ENCODE measurements at regions not wholly inside any gene's neighbourhood (a gene's known extent, or its start where the extent isn't known, plus 50 kb on each side); places are given as distances from the start of the nearest gene placed in this dataset.
"Not testable (repeated sequence)": the region's sequence is repeated elsewhere in the genome, so short reads cannot be mapped to it uniquely, and the experiment has no call there.

DNA sequence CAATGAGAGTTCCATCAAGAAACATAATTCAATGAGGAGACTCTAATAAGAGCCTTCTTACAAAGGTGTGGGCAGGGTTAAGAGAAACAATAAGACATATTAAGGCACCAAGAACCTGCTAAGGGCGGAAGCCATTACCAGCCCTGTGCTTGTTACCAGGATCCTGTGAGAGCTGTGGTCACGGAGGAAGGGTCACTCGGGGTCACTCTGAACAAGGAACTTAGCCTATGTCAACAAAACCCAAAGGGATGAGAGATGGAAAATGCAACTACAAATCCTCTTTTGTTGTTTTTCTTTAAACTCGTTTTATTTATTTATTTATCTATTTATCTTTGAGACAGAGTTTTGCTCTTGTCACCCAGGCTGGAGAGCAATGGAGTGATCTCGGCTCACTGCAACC lies 460.4 kb upstream of the CCDC196 start:
- DNase-seq, result no peak

DNA sequence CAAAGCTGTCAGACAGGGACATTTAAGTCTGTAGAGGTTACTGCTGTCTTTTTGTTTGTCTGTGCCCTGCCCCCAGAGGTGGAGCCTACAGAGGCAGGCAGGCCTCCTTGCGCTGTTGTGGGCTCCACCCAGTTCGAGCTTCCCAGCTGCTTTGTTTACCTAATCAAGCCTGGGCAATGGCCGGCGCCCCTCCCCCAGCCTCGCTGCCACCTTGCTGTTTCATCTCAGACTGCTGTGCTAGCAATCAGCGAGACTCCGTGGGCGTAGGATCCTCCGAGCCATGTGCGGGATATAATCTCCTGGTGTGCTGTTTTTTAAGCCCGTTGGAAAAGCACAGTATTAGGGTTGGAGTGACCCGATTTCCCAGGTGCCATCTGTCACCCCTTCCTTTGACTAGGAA lies 454.2 kb upstream of the CCDC196 start:
- DNase-seq, result not testable (repeated sequence)

DNA sequence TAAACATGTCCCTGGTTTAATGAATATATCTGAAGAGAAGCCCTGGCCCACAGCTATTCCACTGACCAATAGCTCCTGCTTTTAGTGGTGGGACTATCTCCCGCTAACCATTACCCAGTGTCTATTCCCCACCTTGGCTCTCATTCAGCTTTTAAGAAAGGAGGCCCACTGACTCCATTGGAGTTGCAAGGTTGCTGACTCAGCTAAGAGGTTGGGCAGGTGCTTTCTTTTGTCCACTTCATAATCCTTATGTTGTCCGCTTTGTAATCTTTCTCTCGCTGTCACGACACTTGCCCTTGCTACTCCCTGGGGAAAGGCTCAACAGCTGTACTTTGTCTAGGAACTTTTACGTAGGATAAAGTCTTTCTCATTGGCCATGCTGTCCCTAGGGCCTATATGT lies 453.4 kb upstream of the CCDC196 start:
- no peak for DNase-seq

DNA sequence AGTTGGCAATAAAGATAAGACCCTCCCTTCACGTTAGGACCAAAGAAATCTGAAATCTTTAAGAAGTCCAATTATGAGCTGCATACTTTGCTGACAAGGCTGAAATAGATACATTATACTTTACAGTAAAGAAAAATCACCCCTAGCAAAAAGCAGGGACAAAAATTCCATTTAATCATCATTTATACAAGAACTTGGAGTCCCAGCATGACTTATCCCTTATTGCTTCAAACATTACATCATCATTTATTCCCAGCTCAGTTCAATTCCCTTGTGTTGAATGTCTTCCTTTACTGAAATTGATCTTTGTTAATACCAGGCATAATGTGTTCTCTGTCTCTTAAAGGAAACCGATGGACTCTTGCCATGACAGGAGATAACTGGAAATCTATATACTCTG lies 449.6 kb upstream of the CCDC196 start:
- no peak for DNase-seq

DNA sequence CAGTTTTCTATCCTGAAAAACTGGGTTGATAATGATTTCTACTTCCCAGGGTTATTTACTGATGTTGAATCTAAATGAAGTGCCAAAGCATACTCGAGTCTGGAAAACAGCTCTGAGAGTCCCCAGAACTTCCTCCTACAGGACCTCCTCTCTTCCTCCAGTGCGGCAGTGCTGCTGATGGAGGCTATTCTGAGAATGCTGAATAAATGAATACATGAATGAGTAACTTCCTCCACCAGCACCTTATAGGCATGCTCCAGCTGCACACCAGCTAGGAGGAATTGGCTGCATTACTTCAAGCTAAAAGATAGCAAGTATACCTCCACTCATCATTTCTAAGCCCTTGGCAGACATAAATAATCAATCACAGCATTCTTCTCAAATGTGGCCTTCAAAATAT lies 448.8 kb upstream of the CCDC196 start:
- no peak for DNase-seq

DNA sequence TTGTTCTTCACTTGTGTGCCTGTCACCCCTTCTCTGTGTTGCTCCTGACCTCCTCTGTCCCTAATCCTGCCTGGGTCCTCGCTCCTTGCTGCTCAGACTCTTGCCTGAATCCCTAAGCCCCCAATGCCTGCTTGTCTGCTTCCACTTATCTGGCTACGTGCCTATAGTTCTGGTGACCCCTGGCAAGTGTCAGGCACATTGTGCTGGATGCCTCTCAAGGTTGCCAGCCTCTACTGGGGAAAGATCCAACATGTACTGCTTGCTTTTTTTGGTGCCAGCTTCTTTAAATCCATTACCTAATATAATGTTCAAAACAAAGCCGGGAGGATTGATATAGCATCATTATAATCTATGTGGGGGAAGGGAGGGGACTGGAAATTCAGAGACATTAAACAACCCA lies 448.0 kb upstream of the CCDC196 start:
- no peak for DNase-seq

DNA sequence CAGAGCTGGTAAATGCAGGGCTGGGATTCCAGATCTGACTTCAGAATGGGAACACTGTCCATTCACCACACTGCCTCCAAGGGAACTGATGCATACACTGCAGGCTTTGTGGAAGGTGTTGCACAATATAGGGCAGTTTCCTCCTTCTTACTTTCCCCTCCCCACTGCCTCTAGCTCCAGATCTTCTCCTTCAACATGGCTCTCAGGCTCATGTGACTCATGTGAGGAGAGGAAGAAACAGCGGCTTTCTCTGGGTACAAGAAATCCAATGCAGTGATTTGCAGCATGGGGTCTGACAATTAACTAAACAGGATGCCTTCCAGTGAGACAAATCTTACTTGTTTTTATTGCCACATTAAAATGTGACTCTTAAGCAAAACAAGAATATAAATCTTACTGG lies 447.6 kb upstream of the CCDC196 start:
- no peak for DNase-seq

DNA sequence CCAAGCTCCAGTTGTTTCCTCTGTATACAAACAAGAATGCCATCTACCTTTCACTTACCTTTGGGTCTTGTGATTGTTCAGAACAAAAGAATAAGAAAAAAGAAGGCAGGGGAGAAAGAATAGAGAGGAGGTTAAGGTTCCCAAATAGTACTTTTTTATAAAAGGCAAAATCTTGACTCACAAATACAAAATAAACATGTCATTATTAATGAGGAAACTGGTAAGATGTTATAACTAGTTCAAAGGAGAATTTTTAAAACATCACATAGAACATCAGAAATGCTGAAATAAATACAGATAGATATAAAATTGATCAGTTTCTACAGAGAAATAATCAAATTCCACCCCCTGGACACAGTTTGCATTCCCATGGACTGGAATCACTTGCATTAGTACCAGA lies 446.7 kb upstream of the CCDC196 start:
- no peak for DNase-seq

DNA sequence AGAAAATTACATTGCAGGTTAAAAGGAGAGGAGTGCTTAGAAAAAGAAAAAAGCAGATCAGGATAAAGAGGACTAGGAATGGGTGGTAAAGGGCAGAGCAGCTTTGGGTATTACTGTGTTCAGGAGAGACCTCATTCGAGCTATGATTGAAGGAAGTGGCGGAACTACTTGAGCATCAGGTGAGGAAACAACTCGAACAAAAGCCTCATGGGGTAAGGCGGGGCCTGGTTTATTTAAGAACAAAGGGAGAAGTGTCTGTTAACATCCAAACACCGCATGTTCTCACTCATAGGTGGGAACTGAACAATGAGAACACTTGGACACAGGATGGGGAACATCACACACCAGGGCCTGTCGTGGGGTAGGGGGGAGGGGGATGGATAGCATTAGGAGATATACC lies 444.6 kb upstream of the CCDC196 start:
- DNase-seq, result no peak

DNA sequence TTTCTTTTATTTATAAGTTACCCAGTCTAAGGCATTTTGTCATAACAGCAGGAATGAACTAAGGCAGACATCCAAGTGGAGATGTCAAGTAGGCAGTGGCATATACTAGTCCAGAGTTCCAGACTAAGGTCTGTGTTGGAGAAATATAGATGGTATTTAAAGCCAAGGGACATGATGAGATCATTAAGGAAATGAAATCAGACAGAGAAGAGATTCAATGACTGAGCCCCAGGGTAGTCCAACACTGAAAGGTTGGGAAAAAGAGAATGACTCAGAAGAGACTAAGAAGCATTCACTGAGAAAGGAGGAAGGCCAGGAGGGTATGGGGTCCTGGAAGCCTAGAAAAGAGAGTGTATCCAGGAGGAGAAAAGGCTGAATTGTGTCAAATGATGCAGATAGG lies 442.2 kb upstream of the CCDC196 start:
- DNase-seq, result no peak

DNA sequence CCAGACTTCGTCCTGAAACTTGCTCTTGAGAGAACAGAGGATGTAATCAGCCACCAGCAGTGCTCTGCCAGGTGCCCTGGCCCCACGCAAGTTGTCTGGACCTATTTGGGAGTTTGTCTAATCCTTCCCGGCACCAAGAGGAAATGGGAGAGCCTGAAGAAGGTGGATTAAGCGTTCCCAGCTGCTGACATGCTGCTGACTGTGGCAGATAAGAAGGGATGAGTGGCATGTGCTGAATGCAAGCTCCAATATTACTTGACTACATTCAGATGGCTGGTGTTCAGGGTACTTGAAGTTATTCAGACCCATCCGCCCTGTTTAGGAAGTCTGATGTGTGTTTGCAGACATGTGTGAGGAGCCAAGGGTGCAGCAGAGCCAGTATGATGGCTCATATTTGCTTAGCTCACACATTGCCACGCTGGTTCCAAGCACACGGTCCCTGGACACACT lies 440.6 kb upstream of the CCDC196 start:
- no peak for DNase-seq

DNA sequence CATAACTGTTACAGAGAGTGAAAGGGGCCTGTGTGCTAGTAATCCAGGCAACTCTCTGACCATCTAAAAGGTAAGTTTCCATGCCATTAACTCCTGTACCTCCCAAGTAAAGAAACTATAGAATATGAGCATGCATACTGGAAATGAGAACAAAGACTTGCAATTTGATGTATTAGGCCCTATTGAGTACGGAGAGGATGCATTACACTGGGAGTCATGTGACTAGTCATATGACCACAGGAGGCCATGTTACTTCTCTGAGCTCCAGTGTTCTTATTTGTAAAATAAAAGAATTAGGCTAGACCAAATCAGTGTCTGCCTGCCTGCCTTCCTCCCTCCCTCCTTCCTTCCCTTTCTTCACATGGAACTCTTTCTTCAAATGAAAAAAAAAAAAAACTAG lies 440.1 kb upstream of the CCDC196 start:
- peak; percentile 75 for DNase-seq

DNA sequence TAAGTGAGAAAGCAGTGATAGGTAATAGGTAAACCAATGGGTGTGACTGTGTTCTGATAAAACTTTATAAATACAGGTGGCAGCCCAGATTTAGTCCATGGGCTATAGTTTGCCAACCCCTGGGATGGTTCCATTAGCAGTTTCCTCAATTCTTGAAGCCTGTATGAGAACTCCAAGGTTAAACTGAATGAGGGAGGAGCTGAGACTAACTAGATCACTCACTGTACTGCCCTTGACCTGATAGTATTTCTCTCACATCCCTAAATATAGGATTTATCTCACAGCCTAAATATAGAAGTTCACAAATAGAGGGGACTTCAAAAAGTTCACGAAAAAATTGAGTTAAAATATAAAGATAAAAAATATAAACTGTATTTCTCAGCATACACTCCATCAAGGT lies 439.6 kb upstream of the CCDC196 start:
- no peak for DNase-seq

DNA sequence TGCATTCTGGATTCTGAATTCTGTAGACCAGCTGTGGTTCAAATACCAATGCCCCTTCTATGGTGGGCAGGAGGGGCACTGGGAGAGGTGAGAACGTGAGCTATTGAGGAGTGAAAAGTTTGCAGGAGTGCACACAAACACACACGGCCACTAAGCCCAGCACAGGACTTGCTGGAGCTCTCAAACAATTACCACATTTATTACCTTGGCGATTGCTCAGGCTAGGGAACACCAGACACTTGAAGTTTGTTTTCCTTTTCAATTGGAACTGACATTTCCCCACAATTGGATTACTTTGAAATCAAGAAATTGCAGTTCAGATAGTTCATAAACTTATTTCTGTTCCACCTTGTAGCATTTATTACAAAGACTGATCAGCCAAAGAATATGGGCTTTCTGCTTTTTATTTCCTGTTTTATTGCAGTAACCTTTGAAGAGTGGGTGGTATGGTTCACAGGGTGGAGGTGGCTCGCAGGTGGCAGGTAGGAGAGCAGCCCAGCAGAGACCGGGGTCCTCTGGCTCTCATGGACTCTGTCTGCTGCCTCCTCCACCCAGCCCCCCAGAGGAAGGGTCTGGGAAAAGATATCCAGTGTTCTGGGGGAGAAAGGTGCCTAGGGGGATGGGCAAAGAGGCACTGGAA lies 429.8 kb upstream of the CCDC196 start:
- no peak for DNase-seq

DNA sequence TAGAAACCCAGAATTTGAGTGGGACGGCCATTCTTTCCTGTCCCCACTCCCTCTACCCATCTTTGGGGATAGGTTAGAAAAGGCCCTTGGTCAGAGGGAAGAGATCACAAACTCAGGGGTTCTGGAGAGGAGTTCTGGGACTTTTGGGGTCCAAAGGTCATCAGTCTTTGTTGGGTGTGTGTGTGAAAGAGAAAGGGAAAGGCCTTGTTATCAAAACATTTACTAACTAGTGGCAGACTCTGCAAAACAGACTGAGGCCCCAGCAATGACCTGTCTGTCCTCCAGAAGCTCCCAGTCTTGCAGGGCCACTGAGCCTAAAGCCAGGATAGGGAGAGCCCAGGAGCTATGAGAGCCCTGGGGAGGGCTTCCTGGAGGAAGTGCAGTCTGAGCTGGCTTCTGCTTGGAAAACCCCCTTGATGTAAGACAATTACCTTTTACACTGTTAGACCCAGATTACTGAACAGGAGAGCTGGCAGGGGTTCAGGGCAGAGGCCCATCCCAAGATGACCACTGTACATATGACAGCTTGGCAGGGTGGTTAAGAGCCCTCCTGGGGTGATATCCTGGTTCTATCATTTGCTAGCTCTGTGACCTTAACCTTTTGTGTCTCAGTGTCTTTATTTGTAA lies 429.1 kb upstream of the CCDC196 start:
- no peak for DNase-seq

DNA sequence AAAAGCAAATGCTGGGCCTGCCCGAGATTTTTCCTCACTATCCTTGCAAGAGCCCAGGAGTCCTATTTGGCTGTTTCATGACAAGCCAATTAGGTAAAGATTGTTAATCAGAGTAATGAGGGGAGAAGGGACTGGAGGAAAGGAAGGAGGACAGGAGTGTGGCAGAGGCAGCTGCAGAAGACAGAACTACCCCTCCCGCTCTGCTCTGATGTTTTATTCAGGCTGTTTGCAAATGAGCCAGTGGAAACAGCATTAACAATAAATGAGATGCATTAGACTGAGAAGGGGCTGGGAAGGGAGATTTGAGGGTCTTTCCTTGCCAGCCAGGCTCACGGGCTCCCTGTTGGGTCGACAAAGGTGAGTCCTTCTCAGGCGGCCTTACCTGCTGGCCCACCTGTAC lies 421.0 kb upstream of the CCDC196 start:
- no peak for DNase-seq

DNA sequence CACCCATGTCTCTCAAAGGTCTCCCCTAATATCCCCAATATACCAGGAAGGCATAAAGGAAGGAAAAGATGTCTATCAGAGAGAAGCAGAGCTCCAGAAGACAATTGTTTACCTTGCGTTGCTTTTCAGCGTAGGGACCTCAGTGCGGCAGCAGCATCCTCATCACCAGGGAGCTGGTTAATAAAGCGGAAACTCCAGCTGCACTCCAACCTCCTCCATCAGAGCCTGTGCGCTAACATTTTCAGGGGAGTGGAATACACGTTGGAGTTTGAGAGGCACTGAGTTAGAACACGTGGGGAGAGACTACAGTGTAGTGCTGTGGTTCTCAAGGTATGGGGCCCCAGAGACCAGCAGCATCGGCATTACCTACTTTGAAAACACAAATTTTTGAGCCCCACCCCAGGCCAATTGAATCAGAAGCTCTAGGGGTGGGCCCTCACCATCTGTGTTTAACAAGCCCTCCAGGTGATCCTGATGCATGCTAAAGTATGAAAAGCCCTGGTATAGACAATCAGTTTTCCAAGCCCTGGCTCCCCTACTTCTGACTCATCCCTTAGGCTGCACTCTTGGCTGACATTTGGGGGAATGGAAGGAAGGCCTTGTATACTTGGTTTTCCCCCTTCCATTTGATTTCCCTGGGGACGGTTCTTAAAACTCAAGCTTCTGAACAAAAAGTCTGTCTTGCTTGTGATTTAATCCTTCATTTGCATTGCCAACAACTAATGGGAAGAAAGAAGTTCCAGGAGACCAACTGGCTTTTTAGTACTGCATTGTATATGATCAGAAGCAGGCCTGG lies 419.0 kb upstream of the CCDC196 start:
- DNase-seq, result peak; percentile 96

DNA sequence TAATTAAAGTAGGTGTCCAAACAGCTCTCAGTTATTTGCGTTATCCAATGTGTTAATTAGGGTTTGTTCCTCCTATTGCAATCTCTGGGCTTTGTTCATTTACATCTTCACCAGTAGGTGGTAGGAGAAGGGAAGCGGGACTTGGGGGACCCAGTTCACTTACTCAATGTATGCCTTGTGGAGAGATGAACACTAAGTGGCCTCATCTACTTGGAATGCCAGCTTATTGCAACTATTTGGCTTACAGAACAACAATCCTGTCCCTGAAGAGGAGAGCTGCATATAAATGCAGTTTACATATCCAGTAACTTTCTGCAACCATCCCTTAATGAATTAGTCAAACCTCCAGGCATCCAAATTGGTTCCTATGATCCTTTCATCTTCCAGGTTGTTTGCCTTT lies 417.1 kb upstream of the CCDC196 start:
- no peak for DNase-seq

DNA sequence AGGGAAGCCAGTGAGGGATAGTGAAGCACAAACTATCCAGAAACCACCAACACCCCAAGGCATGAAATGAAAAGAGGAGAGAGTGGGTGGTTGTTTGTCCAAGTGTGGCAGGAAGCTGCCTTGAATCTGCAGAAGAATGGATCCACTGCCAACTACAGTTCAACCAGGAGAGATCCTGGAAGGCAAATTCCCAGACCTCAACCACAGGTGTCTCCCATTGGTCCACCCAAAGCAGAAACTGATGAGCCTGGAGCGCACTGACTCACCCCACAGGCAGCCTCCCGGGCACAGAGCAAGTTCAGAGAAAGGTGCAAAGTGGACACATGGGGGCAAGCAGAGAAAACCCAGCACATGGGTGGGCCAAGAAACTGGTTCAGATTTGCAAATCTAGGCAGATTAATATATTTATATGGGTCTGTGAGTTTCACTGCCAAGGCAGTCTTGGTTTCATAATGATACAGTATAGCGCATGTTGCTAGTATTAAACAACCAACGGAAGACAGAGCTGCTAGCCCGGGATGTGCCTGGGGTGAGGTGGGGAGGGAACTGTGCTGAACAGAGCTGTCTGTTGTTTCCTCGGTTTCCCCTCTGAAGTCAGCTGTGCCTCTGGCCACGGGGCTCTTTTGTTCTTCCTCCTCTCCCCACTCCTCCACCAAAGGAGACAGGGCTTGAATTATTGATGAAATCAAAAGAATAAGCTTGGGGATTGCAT lies 416.2 kb upstream of the CCDC196 start:
- no peak for DNase-seq

DNA sequence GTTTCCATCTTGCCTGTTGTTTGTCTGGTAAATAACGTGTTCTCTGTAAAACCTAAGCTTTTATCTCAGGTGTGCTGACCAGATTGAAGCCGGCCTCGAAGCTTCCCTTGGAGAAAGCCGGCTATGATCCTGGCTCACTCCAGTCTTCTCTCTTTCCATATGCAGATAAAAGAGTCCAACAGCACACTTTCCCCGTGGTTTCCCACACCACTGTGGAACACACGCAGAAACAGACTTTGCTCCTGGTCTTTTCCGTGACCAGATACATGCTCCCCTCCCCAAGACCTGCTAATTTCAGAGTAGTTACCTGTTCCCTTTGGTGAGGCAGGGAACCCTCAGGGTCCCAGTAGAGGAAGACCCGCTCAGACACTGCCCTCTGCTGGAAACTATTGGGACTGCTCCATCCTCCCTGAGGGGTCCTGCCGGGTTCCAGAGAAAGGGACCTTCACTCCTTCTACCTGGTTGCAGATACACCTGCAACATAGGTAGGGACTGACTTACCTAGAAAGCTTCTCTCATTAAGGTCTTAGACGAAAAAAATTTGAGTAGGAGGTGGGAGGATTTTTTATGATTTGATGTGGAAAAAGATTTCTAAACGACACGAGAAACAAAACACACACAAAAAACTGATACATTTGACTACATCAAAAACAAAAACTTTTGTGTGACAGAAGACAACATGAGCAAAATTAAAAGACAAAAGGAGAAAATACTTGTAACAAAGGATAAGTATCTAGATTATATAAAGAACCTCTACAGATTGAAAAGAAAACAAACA lies 415.4 kb upstream of the CCDC196 start:
- peak; percentile 14 for DNase-seq

DNA sequence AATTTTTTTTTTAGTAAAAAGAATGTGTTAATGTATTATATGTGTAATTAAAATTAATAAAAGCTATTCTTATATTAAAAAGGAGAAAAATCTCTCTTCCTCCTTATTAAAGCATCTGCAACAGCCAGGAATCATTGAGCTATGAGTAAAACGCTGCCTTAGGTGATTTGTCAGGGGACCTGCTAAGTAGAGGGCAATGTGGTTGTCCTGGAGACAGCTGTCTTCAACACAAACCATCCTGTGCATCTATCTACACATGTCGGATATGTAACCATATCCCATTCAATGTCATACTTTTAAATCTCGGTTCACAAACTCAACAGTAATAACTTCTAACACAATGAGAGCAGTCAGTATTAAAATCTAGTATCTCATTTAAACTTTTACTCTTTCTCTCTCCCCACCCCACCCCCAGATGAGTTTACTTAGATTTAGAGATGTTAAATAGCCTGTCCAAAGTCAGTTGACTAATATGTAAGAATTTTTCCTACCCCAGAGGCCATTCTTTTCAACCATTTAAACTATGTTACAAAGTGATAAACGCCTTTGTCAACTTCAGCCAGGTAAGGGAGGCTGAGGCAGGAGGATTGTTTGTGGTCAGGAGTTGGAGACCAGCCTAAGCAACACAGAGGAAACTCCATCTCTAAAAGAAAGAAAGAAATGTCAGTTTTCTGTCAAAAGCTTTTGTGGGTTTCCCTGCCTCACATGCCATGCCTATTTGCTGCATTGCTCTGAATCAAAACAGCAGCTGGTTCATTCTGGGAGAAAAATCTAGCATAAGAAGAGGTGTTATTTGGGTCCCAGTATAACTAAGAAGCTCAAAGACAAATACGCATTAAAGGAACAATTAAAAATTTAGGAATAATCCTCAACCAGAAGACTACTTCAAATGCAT lies 413.7 kb upstream of the CCDC196 start:
- DNase-seq, result peak; percentile 71

DNA sequence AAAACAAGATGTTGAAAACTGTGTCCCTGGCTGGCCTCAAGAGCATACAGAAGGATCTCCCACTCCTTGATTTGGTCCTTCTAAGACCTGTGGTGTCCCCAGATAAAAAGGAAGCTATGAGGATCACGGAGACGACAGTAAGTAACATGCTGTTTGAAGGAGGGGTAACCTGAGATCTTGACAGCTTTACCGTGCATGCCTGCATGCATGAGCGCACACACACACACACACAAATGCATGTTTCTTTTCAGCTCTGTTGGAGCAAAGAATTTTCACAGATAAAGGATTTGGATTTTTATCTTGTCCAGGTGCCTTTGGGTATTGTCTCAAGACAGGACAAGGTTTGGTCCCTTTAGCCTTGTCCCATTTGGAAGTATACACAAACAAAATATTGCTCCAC lies 411.6 kb upstream of the CCDC196 start:
- peak; percentile 97 for DNase-seq
